Endothelial cell (in vitro differentiated cells): ENCODE measurements at regions not wholly inside any gene's neighbourhood (a gene's known extent, or its start where the extent isn't known, plus 50 kb on each side); places are given as distances from the start of the nearest gene placed in this dataset.
"Not testable (repeated sequence)": the region's sequence is repeated elsewhere in the genome, so short reads cannot be mapped to it uniquely, and the experiment has no call there.

Experiments
- DNase-seq: peaks from one replicate; pipeline ENCODE4 v3.0.0; 2021; ENCODE audit warnings: low spot score
- H3K27ac Mint-ChIP-seq: one replicate; pipeline ENCODE4 v1.8.0; 2021; ENCODE audit warnings: mixed read lengths, inconsistent platforms; ENCODE audit not compliant: unreplicated experiment
- H3K27me3 Mint-ChIP-seq: one replicate; pipeline ENCODE4 v1.8.0; 2021; ENCODE audit warnings: mild to moderate bottlenecking, moderate library complexity, mixed read lengths, inconsistent platforms; ENCODE audit not compliant: unreplicated experiment
- H3K36me3 Mint-ChIP-seq: one replicate; pipeline ENCODE4 v1.8.0; 2021; ENCODE audit warnings: mild to moderate bottlenecking, low read depth, mixed read lengths, inconsistent platforms; ENCODE audit not compliant: unreplicated experiment
- H3K4me1 Mint-ChIP-seq: one replicate; pipeline ENCODE4 v1.8.0; 2021; ENCODE audit warnings: mild to moderate bottlenecking, mixed read lengths, inconsistent platforms; ENCODE audit not compliant: unreplicated experiment
- H3K4me3 Mint-ChIP-seq: one replicate; pipeline ENCODE4 v1.8.0; 2021; ENCODE audit warnings: mild to moderate bottlenecking, mixed read lengths, inconsistent platforms; ENCODE audit not compliant: unreplicated experiment
- H3K9me3 Mint-ChIP-seq: one replicate; pipeline ENCODE4 v1.8.0; 2021; ENCODE audit warnings: mixed read lengths, inconsistent platforms; ENCODE audit not compliant: unreplicated experiment
- CTCF ChIP-seq: fragments of 200-600 bp; sonication (generic); IDR thresholded peaks from one replicate; pipeline ENCODE4 v1.5.0; 2021; ENCODE audit warnings: antibody characterized with exemption; ENCODE audit not compliant: unreplicated experiment

- H3K9me3 Mint-ChIP-seq, result no peaks in the 10 kb centered on the region
- no peaks in the 10 kb centered on the region for H3K27me3 Mint-ChIP-seq
- H3K4me1 Mint-ChIP-seq, result no peaks in the 10 kb centered on the region
- no peak for TF ChIP-seq CTCF
- DNase-seq, result no peak
- H3K4me3 Mint-ChIP-seq, result no peak overlapping the region
- H3K36me3 Mint-ChIP-seq, result no peaks in the 10 kb centered on the region
- no peak overlapping the region for H3K27ac Mint-ChIP-seq
Measured at GRCh38 chr3:61401359-61401758, 150.1 kb upstream of the FHIT start.

- Mint-ChIP-seq H3K4me1 (no peaks in the 10 kb centered on the region), H3K27ac (no peak overlapping the region), H3K4me3 (no peak overlapping the region), H3K27me3 (peaks cover 3% of the 10 kb centered on the region), H3K9me3 (peaks cover 4% of the 10 kb centered on the region), H3K36me3 (no peaks in the 10 kb centered on the region)
- TF ChIP-seq CTCF, result no peak
- no peak for DNase-seq
Measured at GRCh38 chr3:61407397-61407796, 154.0 kb upstream of the PTPRG start.

GRCh38 chr3:61409638-61410037 is 151.7 kb upstream of the PTPRG start:
- DNase-seq, result no peak
- TF ChIP-seq CTCF, result no peak
- Mint-ChIP-seq H3K4me1 (no peaks in the 10 kb centered on the region), H3K27ac (no peak overlapping the region), H3K36me3 (no peaks in the 10 kb centered on the region), H3K4me3 (no peak overlapping the region), H3K27me3 (peaks cover 3% of the 10 kb centered on the region), H3K9me3 (peaks cover 4% of the 10 kb centered on the region)

- not testable (repeated sequence) for H3K9me3 Mint-ChIP-seq, H3K27me3 Mint-ChIP-seq, H3K4me3 Mint-ChIP-seq
Measured at GRCh38 chr3:61410358-61410757, 151.0 kb upstream of the PTPRG start.

GRCh38 chr3:61411009-61411662 is 150.2 kb upstream of the PTPRG start:
- no peak for DNase-seq
- no peak for TF ChIP-seq CTCF
- Mint-ChIP-seq H3K4me3 (no peak overlapping the region), H3K9me3 (peaks cover 4% of the 10 kb centered on the region), H3K4me1 (no peaks in the 10 kb centered on the region), H3K27me3 (peaks cover 3% of the 10 kb centered on the region), H3K36me3 (no peaks in the 10 kb centered on the region), H3K27ac (no peak overlapping the region)

More at GRCh38 chr3:61410358-61410757, 151.0 kb upstream of the PTPRG start:
- not testable (repeated sequence) for DNase-seq, H3K27ac Mint-ChIP-seq, H3K36me3 Mint-ChIP-seq, H3K4me1 Mint-ChIP-seq
